CD1c-positive myeloid dendritic cell (primary cell): ENCODE measurements at regions not wholly inside any gene's neighbourhood (a gene's known extent, or its start where the extent isn't known, plus 50 kb on each side); places are given as distances from the start of the nearest gene placed in this dataset.

Source experiments
- DNase-seq: peaks from one replicate; pipeline ENCODE4 v3.0.0-alpha.2; 2016; ENCODE audit errors: extremely low spot score

DNA sequence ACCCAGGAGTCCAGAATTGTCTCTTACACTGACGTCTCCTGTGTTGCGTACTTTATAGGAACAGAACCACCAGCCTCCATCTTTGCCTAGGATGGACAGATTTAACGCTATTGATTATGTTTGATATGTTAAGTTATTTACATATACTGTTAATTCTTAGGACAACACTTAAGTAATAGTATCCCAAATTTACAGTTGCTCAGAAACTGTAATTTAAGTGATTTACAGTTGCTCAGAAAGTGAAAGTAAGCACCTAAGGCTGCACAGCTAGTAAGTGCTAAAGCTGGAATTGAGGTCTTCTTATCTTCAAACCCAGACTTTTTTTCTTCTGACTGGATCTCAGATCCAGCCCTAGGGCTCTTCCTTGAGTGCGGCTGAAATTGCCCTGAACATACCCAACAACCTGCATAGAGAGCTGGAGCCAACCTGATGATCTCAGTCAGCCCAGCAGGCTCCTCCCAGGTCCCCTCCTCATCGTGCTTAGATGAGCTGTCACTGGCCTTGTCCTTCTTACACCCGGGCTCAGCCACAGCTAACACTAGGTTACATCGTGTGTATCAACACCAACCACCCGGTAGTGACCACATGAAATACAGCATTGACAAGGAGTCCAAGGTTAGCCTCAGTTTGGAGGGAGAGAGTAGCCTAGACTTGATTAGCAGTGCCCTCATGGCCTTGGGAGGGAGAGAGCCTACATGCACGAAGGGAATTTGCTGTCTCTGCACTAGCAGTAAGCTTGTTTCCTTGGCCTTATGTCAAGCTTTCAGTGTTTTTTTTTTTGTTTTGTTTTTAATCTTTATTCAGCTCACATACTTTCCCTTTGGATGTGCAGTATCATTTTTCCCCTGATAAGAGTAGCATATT, 111.1 kb upstream of the ARHGAP5 start:
- DNase-seq = no peak

DNA sequence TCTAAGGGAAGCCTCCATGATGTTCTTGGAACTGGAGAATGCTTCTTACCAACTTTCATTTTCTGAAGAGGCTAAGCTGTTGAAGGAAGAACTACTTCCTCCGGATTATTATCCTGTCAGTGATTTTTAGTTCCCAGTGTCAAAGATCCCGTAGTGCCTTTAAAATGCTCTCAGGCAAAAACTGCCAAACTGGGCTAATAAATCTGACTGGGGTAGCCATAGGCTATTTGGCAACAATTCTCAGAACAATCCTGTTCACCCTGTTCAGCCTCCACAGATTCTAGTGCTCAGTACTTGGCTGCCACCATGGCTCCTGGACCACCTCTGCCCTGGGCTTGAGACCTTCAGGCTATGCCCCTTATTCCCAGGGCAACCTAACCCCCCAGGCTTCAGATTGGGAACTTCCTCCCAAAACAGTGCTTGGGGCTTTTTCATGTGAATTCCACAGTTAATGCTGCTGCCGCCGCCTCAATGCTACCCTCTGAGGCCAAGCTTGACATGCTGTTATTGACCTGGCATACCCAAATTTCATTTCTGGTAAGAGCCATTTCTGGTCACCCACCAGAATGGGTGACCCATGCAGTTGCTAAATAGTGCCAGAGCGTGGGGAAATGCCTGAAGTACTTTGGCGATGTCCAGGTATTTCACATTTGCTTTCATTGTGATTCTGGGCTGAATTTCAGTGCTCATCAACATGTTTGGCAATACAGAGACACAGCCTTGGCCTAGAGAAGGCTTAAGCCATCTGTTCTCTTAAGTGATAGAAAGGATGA, 110.0 kb upstream of the ARHGAP5 start:
- DNase-seq = no peak

DNA sequence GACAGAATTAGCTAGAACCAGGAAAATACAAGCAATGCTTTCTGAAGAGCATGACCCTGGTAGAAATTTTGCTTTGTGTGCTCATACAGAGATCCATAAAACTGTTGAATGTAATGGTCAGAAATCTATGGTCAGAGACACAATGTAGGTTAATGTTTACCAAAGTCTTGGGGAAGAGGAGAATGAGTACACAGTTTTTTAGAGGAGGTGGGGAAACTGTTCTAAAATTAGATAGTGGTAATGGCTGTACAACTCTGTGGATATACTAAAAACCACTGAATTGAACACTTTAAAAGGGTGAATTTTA, 109.5 kb upstream of the ARHGAP5 start:
- DNase-seq = no peak

DNA sequence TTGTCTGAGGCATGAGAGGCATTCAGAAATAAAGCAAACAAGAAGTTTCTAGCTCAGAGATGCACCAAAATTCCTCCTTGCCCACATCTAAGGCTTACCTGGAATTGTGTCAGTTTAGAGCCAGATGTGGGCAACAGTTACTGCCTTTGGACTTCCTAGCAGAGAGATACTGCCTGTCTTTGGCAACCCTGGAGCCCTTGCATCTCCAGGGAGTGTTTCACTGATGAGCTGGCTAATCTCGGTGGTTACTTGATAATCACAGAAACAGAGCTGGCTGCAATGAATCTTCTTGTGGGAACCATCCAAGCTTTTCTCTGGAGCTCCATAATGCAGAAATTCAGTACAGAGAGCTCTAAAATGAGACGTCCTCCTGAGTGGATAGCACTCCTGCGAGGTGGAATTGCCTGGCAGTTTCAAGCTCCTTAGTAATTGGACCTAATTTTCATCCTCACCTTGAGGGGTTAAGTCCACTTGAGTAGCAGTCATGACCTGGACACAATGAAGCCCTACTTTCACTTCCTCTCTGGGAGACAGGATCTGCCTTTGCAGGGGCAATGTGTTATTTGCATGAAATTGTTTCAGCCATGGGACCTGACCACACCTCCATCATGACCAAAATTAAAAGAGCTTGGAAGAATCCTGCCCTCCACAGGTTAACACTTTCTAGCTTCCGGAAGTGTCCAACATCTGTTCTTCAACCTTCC, 108.8 kb upstream of the ARHGAP5 start:
- peak; percentile 13 for DNase-seq

DNA sequence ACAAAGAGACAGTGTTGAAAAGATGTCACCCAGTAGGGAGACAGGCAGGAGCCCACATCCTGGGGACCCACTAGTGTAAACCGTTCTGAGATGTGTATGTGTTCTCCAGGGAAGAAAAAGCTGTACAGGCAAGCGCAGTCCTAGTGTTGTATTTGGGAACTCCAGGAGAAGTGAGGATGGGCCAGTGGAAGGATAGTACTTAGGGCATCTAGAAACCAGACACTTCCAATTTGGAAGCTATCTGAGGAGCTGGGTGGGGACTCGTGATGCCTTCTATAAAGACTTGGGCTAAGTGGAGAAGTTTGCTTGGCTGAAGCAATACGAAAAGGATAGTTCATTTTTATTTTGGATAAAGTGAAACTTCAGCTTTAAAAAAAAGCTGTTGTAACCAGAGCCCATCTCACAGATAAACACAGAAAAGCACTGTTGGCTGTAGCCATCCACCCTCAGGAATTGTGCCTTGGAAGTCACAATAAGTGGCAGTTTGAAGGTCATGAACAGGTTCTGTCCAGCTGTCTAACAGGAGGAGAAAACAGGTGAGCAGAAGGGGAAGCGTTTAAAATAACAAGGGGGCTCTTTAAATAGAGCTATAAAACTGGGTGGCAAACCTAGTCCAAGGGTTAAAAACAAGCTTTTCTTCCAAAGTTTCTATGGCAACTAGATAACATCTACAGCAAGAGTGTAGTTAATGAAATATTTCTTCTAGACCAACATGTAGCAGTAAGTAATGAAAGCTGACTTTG, 108.0 kb upstream of the ARHGAP5 start:
- DNase-seq = no peak

DNA sequence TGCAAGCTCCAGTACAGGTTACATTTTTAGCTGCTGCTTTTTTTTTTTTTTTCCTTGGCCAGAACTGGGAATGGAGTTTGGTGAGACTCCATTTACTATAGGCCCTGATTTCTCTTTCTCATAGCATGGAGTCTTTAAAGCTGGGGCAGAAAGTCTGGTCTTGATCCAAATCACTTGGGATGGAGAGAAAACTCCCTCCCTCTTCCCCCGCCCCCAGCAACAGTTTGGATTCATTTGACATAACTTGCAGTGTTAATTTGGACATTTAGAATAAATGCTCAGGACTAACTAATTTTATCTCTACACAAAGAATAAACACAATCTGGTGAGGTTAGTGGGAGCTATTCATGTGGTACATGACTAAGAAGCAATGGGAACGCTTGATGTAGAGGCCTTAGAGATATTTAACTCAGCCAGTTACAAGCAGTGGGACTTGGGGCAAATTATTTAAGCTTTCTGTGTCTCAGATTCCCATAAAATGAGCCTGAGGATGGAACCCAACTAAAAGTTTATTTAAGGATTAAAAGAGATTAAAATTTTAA, 107.3 kb upstream of the ARHGAP5 start:
- no peak for DNase-seq

DNA sequence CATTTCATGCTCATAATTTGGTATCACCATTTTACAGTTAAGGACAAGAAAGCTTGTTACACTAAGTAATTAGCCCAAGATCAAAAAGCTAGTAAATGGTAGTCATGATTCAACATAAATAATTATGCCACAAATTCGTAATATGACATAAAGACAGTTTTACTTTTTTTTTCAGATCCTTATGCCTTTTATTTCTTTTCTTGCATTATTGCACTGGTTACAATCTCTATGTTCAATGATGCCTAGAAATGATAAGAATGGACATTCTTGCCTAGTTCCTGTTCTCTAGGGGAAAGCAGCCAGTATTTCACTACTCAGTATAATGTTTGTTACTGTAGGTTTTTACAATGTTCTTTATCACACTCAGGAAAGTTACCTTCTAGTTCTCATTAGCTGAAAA, 106.4 kb upstream of the ARHGAP5 start:
- DNase-seq = no peak

DNA sequence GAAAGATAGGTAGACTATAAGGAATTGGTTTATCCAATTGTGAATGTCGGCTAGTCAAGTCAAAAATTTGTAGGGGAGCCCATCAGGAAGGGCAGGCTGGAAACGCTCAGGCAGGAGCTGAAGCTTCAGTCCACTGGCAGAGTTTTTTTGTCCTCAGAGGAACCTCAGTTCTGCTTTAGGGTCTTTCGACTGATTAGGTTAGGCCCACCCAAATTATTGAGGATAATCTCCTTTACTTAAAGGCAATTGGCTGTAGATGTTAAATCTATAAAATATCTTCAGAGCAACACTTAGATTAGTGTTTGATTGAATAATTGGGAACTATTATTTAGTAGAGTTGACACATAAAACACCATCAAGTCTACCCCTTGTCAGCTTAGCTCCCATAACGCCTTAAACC, 105.5 kb upstream of the ARHGAP5 start:
- no peak for DNase-seq

DNA sequence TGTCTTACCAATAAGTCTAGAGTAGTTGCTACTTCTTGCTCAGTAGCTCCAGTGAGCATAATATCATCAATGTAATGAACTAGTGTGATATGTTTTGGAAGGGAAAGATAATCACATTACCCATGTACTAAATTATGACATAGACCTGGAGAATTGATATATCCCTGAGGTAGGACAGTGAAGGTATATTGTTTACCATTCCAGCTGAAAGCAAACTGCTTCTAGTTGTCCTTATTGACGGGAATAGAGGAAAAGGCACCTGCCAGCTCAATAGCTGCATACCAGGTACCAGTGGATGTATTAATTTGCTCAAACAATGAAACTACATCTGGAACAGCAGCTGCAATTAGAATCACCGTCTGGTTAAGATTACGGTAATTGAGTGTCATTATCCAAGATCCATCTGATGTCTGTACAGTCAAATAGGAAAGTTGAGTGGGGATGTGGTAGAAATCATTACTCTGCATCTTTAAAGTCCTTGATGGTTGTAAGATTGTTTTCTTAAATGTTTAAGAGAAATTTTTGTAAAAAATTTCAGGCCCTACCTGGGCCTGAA, 100.0 kb upstream of the ARHGAP5 start:
- no peak for DNase-seq

DNA sequence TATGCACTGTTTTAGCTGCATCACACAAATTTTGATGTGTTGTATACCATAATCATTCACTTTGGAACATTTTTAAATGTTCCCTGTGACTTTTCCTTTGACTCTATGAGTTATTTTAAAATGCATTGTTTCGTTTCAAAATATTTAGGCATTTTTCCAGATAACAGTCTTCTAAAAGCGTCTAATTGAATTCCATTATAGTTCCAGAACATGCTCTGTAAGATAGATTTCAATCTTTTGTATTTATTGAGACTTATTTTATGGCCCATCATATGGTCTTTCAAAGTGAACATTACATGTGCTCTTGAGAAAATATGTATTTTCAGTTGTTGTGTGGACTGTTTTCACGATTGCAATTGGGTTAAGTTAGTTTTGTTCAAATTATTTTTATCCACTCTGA, 98.7 kb upstream of the ARHGAP5 start:
- DNase-seq = no peak

DNA sequence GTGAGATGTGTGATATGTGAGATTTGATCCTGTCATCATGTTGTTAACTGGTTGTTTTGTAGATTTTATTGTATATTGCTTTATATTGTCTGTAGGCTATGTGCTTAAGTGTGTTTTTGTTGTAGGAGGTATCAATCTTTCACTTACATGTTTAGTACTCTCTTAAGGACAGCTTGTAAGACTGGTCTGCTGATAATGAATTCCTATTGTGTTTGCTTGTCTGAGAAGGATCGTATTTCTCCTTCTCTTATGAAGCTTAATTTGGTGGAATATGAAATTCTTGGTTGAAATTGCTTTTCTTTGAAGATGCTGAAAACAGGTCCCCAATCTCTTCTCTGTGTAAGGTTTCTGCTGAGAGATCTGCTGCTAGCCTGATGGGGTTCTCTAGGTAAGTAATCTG, 94.5 kb upstream of the ARHGAP5 start:
- no peak for DNase-seq

DNA sequence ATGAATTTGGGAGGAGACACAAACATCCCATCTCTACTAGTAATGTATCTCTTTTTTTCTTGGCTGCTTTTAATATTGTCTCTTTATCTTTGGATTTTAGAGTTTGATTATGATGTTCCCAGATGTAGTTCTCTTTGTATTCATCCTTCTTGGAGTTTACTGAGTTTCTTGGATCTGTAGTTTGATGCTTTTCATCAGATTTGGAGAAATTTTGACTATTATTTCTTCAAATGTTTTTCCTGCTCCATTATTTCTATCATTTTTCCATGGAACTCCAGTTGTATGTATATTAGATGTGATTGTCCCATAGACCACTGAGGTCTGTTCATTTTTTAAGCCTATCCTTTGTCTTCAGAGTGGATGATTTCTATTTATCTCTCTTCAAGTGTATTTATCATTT, 90.7 kb upstream of the ARHGAP5 start:
- no peak for DNase-seq

DNA sequence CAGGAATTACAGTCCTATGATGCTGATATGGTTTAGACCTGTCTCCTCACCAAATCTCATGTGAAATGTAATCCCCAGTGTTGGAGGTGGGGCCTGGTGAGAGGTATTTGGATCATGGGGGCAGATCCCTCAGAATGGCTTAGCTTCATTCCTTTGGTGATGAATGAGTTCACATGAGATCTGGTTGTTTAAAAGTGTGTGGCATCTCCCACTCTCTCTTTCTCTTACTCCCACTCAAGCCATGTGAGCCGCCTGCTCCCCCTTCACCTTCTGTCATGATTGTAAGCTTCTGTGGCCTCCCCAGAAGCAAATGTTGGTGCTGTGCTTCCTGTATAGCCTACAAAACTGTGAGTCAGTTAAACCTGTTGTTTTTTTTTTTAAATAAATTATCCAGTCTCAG, 89.4 kb upstream of the ARHGAP5 start:
- DNase-seq = no peak

DNA sequence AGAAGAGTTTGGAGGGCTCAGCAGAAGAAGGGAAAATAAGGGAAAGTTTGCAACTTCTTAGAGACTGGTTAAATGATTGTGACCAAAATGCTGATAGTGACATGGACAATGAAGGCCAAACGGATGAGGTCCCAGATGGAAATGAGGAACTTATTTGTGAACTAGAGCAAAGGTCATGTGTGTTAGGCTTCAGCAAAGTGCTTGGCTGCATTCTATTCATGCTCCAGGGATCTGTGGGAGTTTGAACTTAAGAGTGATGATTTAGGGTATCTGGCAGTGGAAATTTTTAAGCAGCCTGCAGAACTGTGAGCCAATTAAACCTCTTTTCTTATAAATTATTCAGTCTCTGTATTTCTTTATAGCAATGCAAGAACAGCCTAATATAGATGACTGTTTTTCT, 88.9 kb upstream of the ARHGAP5 start:
- DNase-seq = no peak

DNA sequence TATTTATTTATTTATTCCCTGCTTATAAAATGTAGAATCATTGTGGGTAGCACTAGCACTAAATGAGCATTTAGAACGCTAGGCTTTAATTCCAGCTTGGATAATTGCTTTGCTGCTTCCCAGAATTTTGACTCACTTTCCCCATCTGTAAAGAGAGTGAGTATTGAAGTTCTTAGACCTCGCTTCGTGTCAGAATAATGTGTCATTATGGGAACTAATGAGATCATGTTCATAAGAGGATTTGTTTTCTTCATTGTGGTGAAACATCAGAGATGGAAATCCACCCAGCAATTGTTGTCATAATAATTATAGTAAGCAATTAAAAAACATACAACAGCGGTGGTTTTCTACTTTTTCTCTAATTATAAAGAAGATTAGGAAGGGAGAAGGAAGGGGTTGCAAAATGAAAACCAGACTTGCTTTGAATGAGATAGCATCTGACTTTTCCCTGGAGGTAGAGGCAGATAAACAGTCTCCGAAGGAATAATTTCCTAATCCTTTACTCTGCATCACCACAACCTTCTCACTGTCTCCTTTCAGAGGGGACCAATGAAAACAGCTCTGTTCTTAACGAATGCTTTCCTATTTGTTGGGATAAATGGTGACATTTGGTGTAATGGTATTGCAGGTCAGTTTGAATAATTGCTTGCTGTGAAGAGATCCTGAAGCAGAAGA, 86.8 kb upstream of the ARHGAP5 start:
- no peak for DNase-seq

DNA sequence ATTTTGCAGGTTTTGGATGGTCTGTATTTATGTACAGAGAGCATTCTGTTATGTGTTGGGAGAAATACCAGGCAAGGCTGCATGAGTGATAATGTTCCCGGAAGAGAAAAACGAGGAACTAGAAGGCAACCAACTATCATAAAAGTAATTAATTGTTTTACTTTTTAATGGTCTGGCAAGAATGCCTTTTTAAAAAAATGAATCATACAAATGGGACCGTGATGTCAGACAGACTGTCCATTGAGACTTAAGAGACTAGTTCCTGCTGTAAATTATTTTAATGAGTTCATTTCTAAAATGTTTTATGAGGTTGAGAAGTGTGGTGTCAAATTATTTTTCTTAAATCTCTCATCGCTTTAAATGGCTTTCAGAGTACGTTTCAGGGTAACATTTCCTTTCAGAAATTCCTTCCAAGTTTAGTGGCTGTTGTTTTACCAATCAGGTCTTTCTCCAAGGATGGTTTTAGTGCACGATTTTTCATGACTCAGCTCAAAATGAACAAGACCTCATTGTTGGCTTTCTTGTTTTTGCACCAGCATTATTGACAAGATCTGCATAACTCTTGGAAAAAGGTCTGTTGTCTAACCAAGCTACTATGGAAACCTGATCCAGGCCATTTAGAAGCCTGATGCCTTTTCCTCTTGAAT, 86.1 kb upstream of the ARHGAP5 start:
- DNase-seq = no peak

DNA sequence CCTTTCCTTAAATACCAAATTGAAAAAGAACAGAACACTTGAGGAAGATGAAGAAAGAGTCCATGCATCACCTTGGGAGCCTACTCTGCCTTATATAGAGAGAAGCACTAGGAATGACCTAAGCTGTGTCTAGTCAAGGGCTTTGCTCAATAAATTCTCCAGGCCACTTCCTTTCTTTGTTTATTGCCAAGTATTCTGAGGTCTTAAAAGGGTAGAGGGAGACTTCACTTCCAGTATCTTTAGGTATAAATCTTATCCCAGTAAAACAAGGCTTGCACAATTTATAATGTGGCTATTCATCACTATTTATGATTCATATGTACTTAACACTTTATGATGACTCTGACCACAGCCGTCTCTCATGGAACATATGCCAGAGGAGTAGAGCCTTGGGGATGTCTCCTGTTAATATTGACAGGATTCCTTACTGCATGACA, 85.1 kb upstream of the ARHGAP5 start:
- DNase-seq = no peak

DNA sequence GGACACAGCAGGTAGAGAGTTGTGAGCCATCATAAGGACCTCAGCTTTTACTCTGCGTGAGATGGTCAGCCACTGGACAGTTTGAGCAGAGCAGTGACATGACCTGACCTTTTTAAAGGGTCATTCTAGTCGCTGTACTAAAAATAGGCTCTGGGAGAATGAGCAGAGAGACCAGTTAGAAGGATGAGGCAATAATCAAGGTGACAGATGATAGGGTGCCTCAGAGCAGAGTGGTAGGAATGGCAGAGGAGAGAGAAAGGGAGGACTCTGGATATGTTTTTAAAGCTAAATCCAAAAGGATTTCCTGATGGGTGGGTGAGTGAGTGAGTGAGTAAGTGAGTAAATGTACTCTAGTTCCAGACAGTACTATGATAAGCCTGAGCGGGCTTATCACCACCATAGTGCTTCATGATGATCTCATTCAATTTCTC, 83.6 kb upstream of the ARHGAP5 start:
- DNase-seq = no peak

DNA sequence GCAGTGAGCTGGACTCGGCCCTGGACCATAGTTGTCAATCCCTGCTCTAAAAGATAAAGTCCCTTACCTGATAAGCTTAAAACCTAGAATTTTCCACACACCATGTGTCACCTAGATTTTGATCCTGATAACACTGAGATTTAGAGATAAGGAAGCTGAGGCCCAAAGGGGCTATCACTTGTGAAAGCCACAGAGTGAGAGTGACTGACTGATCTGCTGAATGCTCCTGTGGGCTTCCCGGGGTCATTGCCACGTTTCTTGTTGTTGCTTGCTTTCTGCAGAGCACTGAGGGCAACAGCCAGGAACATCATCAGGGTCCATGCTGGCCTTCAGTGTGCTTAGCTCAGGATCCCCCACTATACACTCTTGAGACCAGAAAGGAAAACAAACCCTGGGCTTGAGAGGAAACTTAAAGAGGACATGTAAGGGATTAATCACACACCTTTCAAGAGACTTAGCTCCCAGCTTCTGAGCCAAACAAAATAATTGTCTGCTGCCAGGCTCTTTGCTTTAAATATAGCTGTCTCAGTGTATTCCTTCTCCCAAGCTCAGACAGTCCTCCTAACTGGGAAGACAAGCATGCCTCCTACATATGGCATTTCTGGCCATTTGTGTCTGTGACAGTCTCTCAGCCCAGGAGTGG, 82.6 kb upstream of the ARHGAP5 start:
- DNase-seq = no peak

DNA sequence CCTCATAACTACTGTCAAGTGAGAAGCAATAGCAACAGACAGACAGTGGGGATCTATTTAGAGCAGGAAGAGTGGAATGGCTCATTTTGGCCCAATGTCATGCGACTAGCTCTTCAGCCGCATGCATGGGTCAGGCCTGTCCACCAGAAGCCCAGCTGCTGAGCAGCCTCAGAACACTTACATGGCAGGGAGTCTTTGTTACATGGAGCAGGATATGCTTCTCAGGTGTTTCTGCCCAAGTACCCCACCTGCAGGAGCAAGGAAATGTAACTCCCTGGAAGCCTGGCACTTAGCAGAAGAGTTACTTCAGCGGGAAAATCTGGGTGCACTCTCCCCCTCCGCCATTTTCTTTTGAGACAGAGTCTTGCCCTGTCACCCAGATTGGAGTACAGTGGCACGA, 73.5 kb upstream of the ARHGAP5 start:
- no peak for DNase-seq
